HEK293 (cell line): ENCODE measurements at regions not wholly inside any gene's neighbourhood (a gene's known extent, or its start where the extent isn't known, plus 50 kb on each side); places are given as distances from the start of the nearest gene placed in this dataset.

Source experiments
- CTCF ChIP-seq: fragments of 450-650 bp; formaldehyde crosslinking; IDR thresholded peaks from 2 replicates; pipeline ENCODE4 v1.5.1; 2016; ENCODE audit warnings: missing biosample characterization, missing genetic modification characterization
- ELK4 ChIP-seq: IDR thresholded peaks from 2 replicates; pipeline ENCODE4 v1.6.1; 2011; ENCODE audit warnings: mild to moderate bottlenecking, low read depth, low read length, borderline replicate concordance
- ZNF184 ChIP-seq: fragments of 450-650 bp; IDR thresholded peaks from 2 replicates; pipeline ENCODE4 v1.5.1; 2018; ENCODE audit warnings: missing biosample characterization, mild to moderate bottlenecking, missing genetic modification characterization
- ZNF2 ChIP-seq: fragments of 450-650 bp; formaldehyde crosslinking; IDR thresholded peaks from 2 replicates; pipeline ENCODE4 v1.5.1; 2016; ENCODE audit warnings: missing biosample characterization, missing genetic modification characterization
- ZNF302 ChIP-seq: fragments of 450-650 bp; formaldehyde crosslinking; IDR thresholded peaks from 2 replicates; pipeline ENCODE4 v1.5.1; 2016; ENCODE audit warnings: missing biosample characterization, missing genetic modification characterization, low read depth
- ZNF501 ChIP-seq: fragments of 450-650 bp; formaldehyde crosslinking; IDR thresholded peaks from 2 replicates; pipeline ENCODE4 v1.5.1; 2016; ENCODE audit warnings: missing biosample characterization, missing genetic modification characterization
- ZNF530 ChIP-seq: fragments of 450-650 bp; formaldehyde crosslinking; IDR thresholded peaks from 2 replicates; pipeline ENCODE4 v1.5.1; 2016; ENCODE audit warnings: low read depth, missing biosample characterization, missing genetic modification characterization
- ZNF658 ChIP-seq: fragments of 450-650 bp; formaldehyde crosslinking; IDR thresholded peaks from 2 replicates; pipeline ENCODE4; 2016; ENCODE audit warnings: missing biosample characterization, missing genetic modification characterization
- ZNF704 ChIP-seq: fragments of 450-650 bp; formaldehyde crosslinking; IDR thresholded peaks from 2 replicates; pipeline ENCODE4 v1.5.1; 2016; ENCODE audit warnings: missing biosample characterization, missing genetic modification characterization
- ZNF777 ChIP-seq: fragments of 450-650 bp; formaldehyde crosslinking; IDR thresholded peaks from 2 replicates; pipeline ENCODE4 v1.5.1; 2017; ENCODE audit warnings: missing biosample characterization, missing genetic modification characterization, borderline replicate concordance

- TF ChIP-seq ZNF704 (tag by site-specific recombination) = no peak
- TF ChIP-seq CTCF (tag by site-specific recombination) = no peak
- no peak for TF ChIP-seq ELK4
- no peak for TF ChIP-seq ZNF184 (tag by site-specific recombination)
- TF ChIP-seq ZNF2 = no peak
- no peak for TF ChIP-seq ZNF658 (tag by site-specific recombination)
- TF ChIP-seq ZNF501 (tag by site-specific recombination) = no peak
- TF ChIP-seq ZNF302 (tag by site-specific recombination) = no peak
- TF ChIP-seq ZNF777 = no peak
- TF ChIP-seq ZNF530 (tag by site-specific recombination) = no peak
Measured at GRCh38 chr1:14100444-14100843, 400.5 kb downstream of the PRDM2 start.
